ENCODE measurements at regions not wholly inside any gene's neighbourhood (a gene's known extent, or its start where the extent isn't known, plus 50 kb on each side); places are given as distances from the start of the nearest gene placed in this dataset.

GRCh38 chr16:56140645-56141044 is 50.6 kb upstream of the GNAO1 start:
- DNase-seq = no peak

GRCh38 chr16:56137269-56137668 is 54.0 kb upstream of the GNAO1 start:
- peak in 1 of 51 donors; percentile 22 for DNase-seq

- no peak for DNase-seq
These were observed 55.0 kb upstream of the GNAO1 start for GRCh38 chr16:56136256-56136655.

- DNase-seq = no peak
These were observed 56.5 kb upstream of the GNAO1 start for GRCh38 chr16:56134790-56135189.

GRCh38 chr16:56125922-56126321 is 65.4 kb upstream of the GNAO1 start:
- no peak for DNase-seq

- no peak for DNase-seq
These were observed 69.0 kb upstream of the GNAO1 start for GRCh38 chr16:56122251-56122650.

- no peak for DNase-seq
These were observed 70.2 kb upstream of the GNAO1 start for GRCh38 chr16:56121156-56121500.

GRCh38 chr16:56120447-56121155 is 70.7 kb upstream of the GNAO1 start:
- no peak for DNase-seq

- DNase-seq = no peak
These were observed 72.2 kb upstream of the GNAO1 start for GRCh38 chr16:56119133-56119532.

- DNase-seq = peak in 1 of 51 donors; percentile 65
These were observed 74.7 kb upstream of the GNAO1 start for GRCh38 chr16:56116577-56116964.

GRCh38 chr16:56115817-56116576 is 75.3 kb upstream of the GNAO1 start:
- DNase-seq = peak in 8 of 51 donors; percentile 3 to 72 (median 13)

GRCh38 chr16:56113223-56113622 is 78.1 kb upstream of the GNAO1 start:
- DNase-seq = peak in 7 of 51 donors; percentile 4 to 10 (median 8)

- no peak for DNase-seq
These were observed 80.2 kb upstream of the GNAO1 start for GRCh38 chr16:56111100-56111499.

- no peak for DNase-seq
These were observed 81.3 kb upstream of the GNAO1 start for GRCh38 chr16:56109994-56110393.

GRCh38 chr16:56109205-56109604 is 82.1 kb upstream of the GNAO1 start:
- peak in 4 of 51 donors; percentile 14 to 30 (median 23) for DNase-seq

GRCh38 chr16:56108724-56109123 is 82.6 kb upstream of the GNAO1 start:
- DNase-seq = no peak

- peak in 47 of 51 donors; percentile 7 to 90 (median 53) for DNase-seq
These were observed 83.2 kb upstream of the GNAO1 start for GRCh38 chr16:56108056-56108471.

- no peak for DNase-seq
These were observed 84.8 kb upstream of the GNAO1 start for GRCh38 chr16:56106527-56106926.

- no peak for DNase-seq
These were observed 88.4 kb upstream of the GNAO1 start for GRCh38 chr16:56102906-56103305.

- peak in 43 of 51 donors; percentile 4 to 83 (median 36) for DNase-seq
These were observed 89.1 kb upstream of the GNAO1 start for GRCh38 chr16:56102183-56102686.

GRCh38 chr16:56101480-56101879 is 89.8 kb upstream of the GNAO1 start:
- DNase-seq = no peak

- DNase-seq = no peak
These were observed 94.0 kb upstream of the GNAO1 start for GRCh38 chr16:56097306-56097705.

GRCh38 chr16:56094231-56094630 is 97.1 kb upstream of the GNAO1 start:
- DNase-seq = no peak
